GM19438 (cell line): ENCODE measurements at regions not wholly inside any gene's neighbourhood (a gene's known extent, or its start where the extent isn't known, plus 50 kb on each side); places are given as distances from the start of the nearest gene placed in this dataset.

Source experiments
- ATAC-seq: cut with Tn5 transposase; IDR thresholded peaks from one replicate; pipeline ENCODE4 v1.9.1; 2021; ENCODE audit warnings: low read depth; ENCODE audit not compliant: unreplicated experiment

DNA sequence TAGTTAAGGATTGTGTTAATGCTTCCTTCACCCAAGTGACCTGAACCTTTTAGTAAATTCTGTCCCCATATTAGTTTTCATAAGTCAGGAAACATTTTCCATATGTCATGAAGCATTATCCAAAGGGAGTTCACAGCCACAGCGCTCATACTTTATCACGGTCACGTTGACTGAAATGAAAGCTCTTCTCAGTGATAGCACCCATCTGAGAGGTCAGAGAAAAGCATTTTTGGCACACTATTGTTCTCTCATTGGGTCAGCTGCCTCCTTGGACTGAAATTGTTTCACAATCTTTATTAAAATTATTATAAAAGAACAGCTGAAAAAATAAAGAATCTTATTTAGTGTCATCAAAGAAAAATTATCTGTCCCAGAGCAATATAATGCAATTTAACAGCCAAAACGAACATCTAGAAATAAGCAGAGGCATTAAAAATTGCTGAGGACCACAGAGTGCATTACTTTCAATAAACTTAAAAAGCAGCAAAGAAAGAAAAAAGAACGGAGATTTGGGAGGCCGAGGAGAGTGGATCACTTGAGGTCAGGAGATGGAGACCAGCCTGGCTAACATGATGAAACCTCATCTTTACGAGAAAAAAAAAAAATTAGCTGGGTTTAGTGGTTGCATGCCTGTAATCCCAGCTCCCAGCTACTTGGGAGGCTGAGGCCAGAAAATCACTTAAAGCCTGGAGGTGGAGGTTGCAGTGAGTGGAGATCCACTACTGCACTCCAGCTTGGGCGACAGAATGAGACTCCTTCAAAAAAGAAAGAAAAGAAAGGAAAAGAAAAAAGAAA is 680.8 kb upstream of the FAM241A start:
- ATAC-seq, result no peak

DNA sequence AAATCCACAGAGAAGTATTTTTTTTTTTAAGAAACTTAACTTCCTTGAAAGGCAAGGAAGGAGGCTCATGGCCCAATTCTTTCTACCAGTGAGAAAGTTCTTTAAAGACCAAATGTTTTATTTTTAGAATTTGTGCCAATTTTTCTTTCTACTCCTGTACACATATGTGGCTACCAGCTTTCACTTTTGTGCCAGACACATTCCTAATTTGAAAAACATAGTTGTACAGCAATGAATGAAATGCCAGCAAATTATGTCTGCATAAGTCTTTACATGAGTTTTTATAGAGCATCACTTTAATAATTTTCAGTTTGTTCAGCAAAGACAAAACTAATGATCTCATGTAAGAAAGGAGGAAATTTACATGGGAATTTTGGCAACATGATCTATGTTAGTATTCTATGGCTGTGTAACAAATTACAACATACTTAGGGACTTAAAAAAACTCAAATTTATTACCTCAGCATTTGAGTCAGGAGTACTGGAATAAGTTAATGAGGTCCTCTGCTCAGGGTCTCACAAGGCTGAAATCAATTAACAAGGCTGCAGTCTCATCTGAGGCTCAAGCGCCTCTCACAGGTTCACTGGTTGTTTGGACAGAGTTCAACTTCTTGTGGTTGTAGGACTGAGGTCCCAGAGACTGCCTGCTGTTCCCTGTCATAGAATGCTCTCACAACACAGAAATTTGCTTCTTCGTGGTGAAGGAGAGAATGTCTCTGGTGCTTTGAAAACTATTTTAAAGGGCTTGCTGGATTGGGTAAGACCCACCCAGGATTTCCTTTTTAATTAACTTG is 678.2 kb upstream of the FAM241A start:
- ATAC-seq, result no peak

DNA sequence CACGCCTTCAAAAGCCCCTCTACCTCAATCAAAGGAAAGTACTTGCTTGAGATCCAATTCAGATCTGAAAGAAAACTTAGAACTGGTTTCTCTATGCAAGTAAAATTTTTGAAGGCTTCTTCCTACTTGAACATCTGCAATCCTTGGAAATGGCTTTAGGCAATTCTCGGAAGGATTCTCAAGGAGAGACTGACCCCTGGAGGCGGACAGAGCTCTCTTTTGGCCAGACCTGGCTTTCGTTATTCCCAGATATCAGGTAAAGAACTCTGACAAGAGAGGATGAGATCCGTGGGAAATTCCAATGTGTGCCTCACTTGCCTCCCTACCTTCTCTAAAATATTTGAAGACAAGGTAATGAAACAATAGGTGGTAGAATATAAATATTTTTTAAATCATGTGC is 670.3 kb upstream of the FAM241A start:
- no peak for ATAC-seq

DNA sequence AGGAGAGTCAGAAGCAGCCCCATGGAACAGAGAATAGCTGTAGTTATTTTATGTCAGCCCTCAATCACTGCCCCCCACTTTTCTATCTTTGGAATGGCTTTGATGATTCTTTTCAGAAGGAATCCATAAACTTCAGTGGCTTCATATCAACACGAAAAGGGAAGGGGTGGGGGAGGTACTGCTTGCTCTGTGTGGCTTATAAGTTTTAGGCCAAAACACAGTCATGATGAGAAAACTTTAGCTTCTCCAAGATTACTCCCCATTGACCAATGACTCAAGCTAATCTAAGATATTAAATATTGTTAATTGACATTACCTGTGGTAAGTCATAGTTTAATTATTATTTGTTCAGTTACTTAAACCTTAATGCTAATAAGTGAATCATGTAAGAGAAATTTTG is 669.6 kb upstream of the FAM241A start:
- ATAC-seq, result no peak

DNA sequence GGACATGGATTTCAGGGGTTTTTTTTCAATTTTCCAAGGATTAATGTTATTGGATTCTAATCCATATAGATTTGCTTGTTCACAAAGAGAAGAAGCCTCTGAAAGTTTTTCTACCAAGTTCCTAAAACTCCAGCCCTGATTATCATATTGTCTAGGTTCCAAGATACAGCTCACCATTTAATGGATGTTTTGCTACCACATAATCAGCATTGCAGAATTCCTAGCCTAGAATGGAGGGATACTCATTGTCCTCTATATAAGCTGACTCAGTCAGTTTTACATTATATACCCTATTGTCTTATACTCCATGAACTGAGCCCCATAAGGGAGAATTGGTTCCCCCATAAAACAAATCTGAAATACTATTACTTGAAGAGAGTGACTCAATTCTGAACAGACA is 664.7 kb upstream of the FAM241A start:
- no peak for ATAC-seq

DNA sequence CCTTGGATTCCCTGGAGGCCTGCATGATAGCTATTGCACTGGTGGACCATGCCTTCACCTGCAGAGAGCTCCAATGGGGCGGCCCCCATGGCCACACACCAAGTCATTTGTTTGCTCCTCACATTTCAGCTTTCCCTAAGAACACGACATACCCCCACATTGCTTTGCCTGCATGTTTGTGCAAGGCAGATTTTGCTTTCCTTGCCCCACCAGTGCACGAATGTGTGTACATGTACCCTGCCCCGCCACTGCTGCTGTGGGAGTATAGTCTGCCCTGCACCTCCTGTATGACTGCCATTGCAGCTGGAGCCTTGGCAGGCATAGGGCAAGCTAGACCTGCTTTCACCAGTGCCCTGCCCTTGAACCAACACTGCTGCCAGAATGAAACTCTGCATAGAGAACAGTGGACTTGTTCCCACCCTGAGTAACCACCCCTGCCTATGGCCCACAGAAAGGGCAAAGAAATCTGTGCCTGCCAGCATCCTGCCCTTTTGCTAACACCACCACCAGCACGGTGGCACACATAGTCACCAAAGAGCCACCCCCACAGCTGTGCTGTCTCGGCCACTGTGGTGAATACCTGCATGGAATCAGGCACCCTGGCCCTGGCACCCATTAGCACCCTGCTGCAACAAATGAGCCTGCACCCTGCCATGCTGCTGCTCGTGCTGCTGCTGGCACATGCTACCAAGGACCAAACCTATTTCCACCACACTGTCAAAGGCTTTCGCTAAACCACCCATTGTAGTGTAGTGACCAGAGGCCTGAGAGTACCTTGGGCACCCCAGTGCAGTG is 661.7 kb upstream of the FAM241A start:
- no peak for ATAC-seq

DNA sequence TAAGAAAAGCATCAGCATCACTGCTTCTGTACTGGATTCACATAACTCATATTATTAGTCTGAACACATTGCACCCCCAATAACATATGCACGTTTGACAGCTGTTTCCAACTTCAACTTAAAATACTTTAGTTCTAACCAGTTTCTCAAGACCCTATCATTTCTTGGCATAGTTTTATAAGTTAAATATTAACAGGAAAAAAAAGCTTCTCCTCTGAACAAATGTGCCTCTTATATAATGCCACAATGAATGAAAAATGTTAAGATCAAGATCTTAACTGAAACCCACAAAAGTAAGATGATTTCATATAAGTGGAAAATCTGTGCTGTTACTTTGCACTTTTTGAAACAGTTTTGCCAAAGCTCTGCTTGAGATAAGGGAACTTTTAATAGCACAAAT is 652.8 kb upstream of the FAM241A start:
- no peak for ATAC-seq

DNA sequence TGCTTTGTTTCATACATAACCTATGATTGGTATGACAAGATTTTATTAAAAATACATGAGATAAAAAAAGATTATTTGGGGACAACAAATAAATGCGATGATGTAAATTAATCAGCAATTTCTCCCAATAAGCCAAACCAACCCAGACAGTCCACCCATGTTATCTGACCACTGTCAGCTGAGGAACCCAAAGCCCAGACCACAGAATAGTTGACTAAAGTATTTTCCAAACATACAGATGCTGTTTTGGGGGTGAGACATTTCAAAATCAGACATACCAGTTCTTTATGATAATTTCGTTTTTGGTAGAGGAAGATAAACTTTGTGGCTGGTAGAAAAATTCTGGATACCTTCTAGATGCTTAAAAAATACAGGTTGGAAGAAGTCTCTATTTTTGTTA is 650.8 kb upstream of the FAM241A start:
- ATAC-seq, result no peak

DNA sequence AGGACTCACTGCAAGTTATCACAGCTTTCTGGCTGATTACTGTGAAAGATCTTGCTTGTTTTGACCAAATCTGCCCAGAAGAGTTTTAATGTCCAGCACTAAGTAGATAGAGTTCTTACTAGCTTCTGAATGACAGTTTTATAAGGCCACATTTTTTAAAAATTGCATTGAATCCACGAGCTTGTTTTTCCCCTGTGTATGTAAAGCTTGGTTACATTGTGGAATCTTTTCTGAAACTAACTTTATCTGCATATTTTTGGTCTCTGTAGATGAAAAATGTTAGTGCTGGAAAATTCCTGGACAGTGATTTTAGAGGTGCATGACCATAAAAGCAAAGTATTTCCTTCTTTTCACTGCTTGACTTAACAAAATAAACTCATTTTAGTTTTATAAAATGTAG is 650.3 kb upstream of the FAM241A start:
- ATAC-seq, result no peak

DNA sequence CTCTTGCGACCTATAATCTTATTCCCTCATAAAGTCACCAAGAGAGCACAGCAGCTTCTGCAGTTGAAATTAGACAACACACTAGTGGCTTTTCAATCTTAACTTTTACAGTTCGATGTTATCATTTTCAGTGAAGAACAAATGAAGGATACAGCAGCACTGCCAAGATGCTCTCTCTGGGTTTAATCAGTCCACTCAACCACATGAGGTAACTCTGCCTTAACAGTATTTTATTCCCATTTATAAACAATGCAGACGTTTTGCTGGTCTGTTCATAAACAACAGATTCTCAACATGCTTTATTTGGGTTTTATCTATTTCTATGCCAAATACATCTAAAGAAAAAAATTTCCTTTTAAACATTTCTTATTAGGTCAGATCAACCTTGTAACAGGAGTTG is 646.0 kb upstream of the FAM241A start:
- no peak for ATAC-seq

DNA sequence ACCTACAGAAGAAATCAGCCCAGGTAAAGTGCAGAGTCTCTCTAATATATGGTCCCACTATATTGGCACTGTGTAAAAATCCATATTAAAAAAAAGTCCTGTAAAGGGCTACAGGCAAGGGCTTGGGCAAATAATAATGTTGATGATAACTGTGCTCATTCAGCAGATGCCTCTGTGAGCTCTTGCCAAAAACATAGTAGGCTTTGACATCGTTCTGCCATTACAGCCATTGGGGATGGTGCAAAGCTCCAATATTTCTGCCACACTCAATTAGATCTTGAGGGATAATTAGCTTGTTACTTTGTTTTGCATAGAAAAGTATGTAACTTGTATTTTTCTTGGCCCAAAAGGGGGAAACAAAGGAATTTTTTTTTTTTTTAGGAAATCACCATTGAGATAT is 645.5 kb upstream of the FAM241A start:
- ATAC-seq, result no peak

DNA sequence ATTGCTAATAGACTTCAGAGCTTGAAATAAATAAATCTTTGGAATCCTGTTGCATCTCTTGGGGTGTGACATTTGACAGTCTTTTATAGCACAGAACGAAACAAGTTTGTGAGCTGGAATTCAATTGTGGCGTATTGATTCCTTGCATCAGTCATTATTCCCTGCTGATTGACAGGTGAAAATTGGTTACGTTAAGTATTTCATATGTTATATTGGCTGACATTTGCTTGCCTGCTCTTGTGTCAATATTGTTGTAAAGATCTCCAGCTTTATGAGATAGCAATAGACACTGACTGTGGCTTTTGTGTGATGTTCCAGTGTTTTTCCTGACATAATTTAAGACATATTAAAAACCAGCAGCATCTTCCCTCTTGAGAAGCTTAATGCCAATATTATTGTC is 644.4 kb upstream of the FAM241A start:
- ATAC-seq, result no peak

DNA sequence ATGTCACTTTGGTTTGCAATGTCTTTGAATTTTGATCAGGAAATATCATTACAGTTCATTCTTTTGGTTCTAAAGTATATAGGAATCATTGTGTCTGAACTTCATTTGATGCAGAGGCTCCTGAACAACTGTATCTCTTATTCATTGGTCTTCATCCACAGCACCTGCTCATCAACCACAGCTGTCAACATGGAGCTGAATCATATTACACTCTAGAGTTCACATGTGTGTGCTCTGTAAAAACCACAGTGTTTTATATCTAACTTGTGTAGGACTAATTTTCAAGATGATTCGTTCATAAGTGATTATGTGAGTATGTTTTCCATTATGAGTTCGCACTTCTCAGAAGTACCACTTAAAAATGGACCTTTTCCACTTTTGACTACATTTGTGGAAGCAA is 643.3 kb upstream of the FAM241A start:
- no peak for ATAC-seq

DNA sequence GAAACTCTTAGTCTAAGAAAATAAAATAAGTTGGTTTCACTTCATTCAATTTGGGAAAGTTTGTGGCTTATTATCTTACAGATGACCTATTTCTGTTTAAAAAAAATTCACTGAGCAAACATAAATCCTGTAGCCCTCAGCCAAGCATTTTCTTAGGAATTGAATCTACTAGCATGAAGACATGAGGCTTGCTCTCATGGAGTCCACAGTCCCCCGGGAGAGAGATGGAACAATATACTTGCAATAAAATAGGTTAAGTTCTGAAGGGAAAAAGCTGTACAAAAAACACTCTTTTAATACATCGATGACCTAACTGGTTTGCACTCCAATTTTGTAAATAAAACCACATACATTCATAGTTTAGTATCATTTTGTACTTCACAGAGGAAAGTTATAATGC is 642.6 kb upstream of the FAM241A start:
- ATAC-seq, result no peak

DNA sequence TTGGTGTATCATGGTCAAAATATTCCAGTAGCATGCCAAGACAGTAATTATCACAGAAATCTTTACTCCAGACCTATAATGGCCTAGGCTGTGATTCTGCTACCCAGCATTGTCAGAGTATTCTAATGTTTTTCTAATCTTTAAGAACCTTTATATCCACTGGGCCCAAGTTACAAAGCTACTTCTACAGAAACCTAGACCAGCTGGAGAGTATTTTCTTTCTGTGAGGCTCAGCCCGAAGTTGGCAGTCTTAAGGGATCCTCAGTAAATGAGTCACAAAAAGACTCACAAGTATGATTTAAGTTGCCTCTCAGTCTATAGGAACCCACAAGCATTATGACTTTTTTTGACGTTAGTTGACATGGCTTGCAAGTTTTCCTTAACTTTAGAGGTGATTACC is 638.5 kb upstream of the FAM241A start:
- ATAC-seq, result no peak

DNA sequence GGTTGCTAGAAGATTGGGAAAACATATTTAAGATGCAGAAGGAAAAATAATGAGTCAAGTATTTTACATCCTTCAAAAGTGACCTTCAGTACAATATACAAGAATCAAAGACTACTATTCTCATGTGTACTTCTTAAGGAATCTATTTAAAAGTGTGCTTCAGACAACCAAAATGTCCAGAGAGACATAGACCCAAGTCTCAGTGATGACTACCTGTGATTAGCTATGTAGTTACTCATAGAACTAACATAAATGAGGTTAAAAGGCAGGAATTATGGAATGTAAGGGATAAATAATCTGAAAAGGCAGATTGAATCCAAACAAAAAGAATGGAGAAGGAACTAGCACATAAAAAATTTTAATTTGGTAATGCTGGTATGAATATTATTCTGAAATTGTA is 634.7 kb upstream of the FAM241A start:
- no peak for ATAC-seq

DNA sequence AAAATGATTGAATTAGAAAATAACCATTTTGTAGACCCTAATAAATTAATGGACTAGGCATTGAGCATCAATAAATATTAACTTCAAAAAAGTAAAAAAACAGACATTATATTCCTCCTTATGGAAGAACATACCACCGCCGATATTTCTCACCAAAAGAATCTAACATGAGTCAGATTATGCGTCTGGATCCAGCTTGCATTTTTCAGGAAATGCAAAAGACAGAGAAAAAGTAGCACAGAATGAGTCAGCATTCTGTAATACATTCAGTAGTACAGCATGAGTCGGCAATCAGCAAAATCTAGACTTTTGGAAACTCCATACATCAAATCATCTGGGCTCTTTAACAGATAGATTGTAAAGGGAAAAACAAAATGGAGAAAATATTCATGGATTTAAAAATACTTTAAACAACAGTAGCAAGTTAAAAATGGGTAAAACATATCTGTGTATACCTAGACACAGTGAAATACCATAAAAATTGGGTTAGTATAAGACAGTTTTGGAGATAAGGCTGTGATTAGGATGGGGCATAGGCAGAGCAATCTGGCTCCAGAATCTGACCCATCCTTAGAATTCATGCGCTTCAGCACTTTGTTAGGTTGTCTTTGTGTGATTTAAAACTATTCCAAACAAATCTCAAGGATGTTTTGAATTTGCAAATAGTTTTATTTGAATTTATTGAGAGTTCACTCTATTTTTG is 633.0 kb upstream of the FAM241A start:
- no peak for ATAC-seq

DNA sequence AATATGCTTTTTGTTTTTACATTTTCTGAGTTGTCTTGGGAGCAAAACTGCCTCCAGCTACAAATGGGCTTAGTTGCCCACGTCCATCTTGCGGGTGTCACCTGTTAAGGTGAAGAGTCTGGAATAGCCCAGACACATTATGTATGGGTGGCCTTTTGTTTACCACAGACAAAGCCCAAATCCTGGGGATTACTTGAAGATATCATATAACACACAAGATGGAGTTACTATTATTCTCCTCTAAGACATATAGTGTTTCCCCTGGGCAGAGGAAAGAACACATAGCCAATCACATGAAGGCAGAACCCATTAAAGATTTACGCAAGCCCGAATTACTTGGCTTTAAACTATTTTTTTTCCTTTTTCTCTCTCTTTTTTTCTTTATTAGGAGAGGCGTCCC is 625.6 kb upstream of the FAM241A start:
- ATAC-seq, result no peak

DNA sequence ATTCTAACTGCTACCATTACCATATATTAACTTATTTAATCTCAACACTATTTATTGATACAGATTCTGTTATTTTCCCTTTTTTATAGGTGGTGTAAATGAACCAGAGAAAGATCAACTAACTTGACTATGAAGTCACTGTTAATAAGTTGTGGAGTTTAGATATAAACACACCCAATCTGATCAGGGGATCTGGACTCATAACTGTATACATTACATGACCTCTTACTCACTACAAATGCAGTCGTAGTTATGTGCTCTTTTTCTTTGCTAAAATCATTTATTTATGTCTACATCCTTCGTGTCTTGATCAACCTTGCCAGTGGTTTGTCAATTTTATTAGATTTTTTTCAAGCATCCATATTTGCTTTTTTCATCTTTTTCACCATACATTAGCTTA is 614.8 kb upstream of the FAM241A start:
- ATAC-seq, result no peak

DNA sequence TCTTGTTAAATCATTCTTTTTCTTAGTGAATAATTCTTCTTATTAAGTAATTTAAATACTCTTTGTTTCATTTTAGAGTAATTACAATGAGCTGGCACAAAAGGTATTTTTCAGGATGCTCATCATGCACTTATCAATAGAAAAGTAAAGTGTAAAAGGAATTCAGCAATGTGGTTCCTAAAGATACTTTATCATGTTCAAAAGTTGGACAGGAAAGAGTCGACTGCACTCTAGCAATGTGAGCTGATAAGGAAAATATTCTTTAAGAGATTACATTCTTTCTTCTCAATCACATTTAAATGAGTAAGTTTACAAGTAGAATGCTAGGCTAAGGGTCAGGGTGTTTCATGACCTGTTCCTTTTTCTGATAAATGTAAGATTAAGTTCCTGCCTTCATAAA is 609.5 kb upstream of the FAM241A start:
- no peak for ATAC-seq

DNA sequence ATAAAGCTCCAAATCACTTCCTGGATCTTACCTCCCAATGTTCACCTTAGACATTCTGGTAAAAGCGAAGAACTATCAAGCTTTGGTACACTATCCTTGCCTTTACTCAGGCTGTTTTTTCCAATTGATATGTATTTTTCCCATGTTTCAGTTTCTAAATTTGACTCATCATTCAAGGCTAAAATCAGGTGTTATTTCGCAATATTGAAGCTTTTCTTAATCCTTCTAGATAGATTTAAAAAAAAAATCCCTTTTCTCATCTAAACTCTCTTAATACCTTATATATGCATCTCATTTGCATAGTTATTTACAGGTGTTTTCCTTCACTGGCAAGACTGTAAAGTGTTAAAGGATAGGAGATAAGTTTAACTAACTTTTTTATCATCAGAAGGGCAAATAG is 608.1 kb upstream of the FAM241A start:
- ATAC-seq, result no peak
